Peyer's patch (tissue), 4 donors: ENCODE measurements at regions not wholly inside any gene's neighbourhood (a gene's known extent, or its start where the extent isn't known, plus 50 kb on each side); places are given as distances from the start of the nearest gene placed in this dataset.

Experiments used
- CTCF ChIP-seq, 6 experiments: fragments of 450-650 bp in 4 of 6; fragments of 200-600 bp in 2 of 6; sonication (generic) in 1 of 6; IDR thresholded peaks; one replicate each; pipeline ENCODE4 v1.5.1; 2017 to 2019; ENCODE audit warnings: antibody characterized with exemption in 6 of 6, mild to moderate bottlenecking in 3 of 6, moderate library complexity in 1 of 6
- POLR2A ChIP-seq, 2 donors: fragments of 450-650 bp; IDR thresholded peaks; one replicate each; pipeline ENCODE4 v1.5.1; 2017; ENCODE audit warnings: antibody characterized with exemption in 2 of 2, mild to moderate bottlenecking in 2 of 2, moderate library complexity in 2 of 2

- TF ChIP-seq CTCF (IDR thresholded peaks at IDR 0.05) (no peak), POLR2A (IDR thresholded peaks at IDR 0.05) (no peak)
These were observed 418.2 kb upstream of the AKR1E2 start for GRCh38 chr10:4407783-4408182.
